Liver (tissue), 3 donors: ENCODE measurements at regions not wholly inside any gene's neighbourhood (a gene's known extent, or its start where the extent isn't known, plus 50 kb on each side); places are given as distances from the start of the nearest gene placed in this dataset.
"Not testable (repeated sequence)": the region's sequence is repeated elsewhere in the genome, so short reads cannot be mapped to it uniquely, and the experiment has no call there.

Source experiments
- CTCF ChIP-seq: fragments of 150-350 bp; IDR thresholded peaks from 2 replicates; pipeline ENCODE4 v1.5.1; 2017; ENCODE audit warnings: improper control_type of control experiment, low read depth, low read length; ENCODE audit not compliant: missing input control
- HNF4G ChIP-seq: IDR thresholded peaks from 2 replicates; pipeline ENCODE4 v1.6.1; 2016; ENCODE audit warnings: antibody characterized with exemption
- JUND ChIP-seq, 2 donors: IDR thresholded peaks; 2 replicates each; pipeline ENCODE4 v1.6.1; 2016; ENCODE audit warnings: antibody characterized with exemption in 2 of 2
- RAD21 ChIP-seq, 2 donors: IDR thresholded peaks; 2 replicates each; pipeline ENCODE4 v1.6.1; 2016; ENCODE audit warnings: antibody characterized with exemption in 2 of 2, mild to moderate bottlenecking in 2 of 2
- RXRA ChIP-seq, 2 donors: IDR thresholded peaks; 2 replicates each; pipeline ENCODE4 v1.6.1; 2017 to 2018; ENCODE audit warnings: antibody characterized with exemption in 2 of 2, mild to moderate bottlenecking in 1 of 2
- TAF1 ChIP-seq: conservative IDR thresholded peaks from 2 replicates; pipeline ENCODE4 v1.6.1; 2016; ENCODE audit warnings: antibody characterized with exemption, mild to moderate bottlenecking
- ZBTB33 ChIP-seq: IDR thresholded peaks from 2 replicates; pipeline ENCODE4 v1.6.1; 2016; ENCODE audit warnings: antibody characterized with exemption
- TF ChIP-seq, protein P1 (sequence below): IDR thresholded peaks from 2 replicates; pipeline ENCODE4 v1.6.1; 2016; ENCODE audit warnings: antibody characterized with exemption
- donor health status: healthy.
- donor health status: healthy.

GRCh38 chr7:72266-73057 is 119.9 kb upstream of the FAM20C start:
- TF ChIP-seq, protein P1, sequence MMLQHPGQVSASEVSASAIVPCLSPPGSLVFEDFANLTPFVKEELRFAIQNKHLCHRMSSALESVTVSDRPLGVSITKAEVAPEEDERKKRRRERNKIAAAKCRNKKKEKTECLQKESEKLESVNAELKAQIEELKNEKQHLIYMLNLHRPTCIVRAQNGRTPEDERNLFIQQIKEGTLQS = not testable (repeated sequence)
- TF ChIP-seq CTCF; TAF1; RAD21 (IDR thresholded peaks at IDR 0.05); RXRA (IDR thresholded peaks at IDR 0.05); HNF4G; ZBTB33; JUND (IDR thresholded peaks at IDR 0.05): not testable (repeated sequence)
